Mucosa of rectum (tissue), 2 donors: ENCODE measurements at regions not wholly inside any gene's neighbourhood (a gene's known extent, or its start where the extent isn't known, plus 50 kb on each side); places are given as distances from the start of the nearest gene placed in this dataset.

ENCODE experiments used
- H3K27ac ChIP-seq, 2 donors: one replicate each; pipeline ENCODE4 v1.7.0; 2013; ENCODE audit warnings: inconsistent platforms in 2 of 2, low read depth in 2 of 2, low read length in 2 of 2
- H3K27me3 ChIP-seq, 2 donors: one replicate each; pipeline ENCODE4 v1.7.0; 2013; ENCODE audit warnings: low read length in 2 of 2; ENCODE audit not compliant: control insufficient read depth in 2 of 2, insufficient read depth in 2 of 2
- H3K36me3 ChIP-seq, 2 donors: one replicate each; pipeline ENCODE4 v1.7.0; 2013; ENCODE audit warnings: low read length in 2 of 2; ENCODE audit not compliant: control insufficient read depth in 2 of 2, insufficient read depth in 2 of 2
- H3K4me1 ChIP-seq, 2 donors: one replicate each; pipeline ENCODE4 v1.7.0; 2013; ENCODE audit warnings: low read length in 2 of 2, mild to moderate bottlenecking in 1 of 2; ENCODE audit not compliant: control insufficient read depth in 2 of 2, insufficient read depth in 2 of 2
- H3K4me3 ChIP-seq, 2 donors: one replicate each; pipeline ENCODE4 v1.7.0; 2013; ENCODE audit warnings: low read length in 2 of 2
- H3K9ac ChIP-seq, 2 donors: one replicate each; pipeline ENCODE4 v1.7.0; 2013; ENCODE audit warnings: low read length in 2 of 2, low read depth in 1 of 2, mild to moderate bottlenecking in 1 of 2
- H3K9me3 ChIP-seq, 2 donors: one replicate each; pipeline ENCODE4 v1.7.0; 2013; ENCODE audit warnings: low read length in 2 of 2; ENCODE audit not compliant: control insufficient read depth in 2 of 2
- donor health status: healthy.
- donor health status: Normal muscosa, but diverticular disease.

- H3K9ac ChIP-seq = no peak overlapping the region
- H3K36me3 ChIP-seq = no peaks in the 10 kb centered on the region
- no peak overlapping the region for H3K27ac ChIP-seq
- H3K9me3 ChIP-seq = no peaks in the 10 kb centered on the region
- H3K4me3 ChIP-seq = no peak overlapping the region
- H3K27me3 ChIP-seq = no peaks in the 10 kb centered on the region
- no peaks in the 10 kb centered on the region for H3K4me1 ChIP-seq
These were observed 238.9 kb upstream of the NR4A3 start for GRCh38 chr9:99582814-99583213.

GRCh38 chr9:99588299-99588698 lies 233.4 kb upstream of the NR4A3 start:
- H3K4me3 ChIP-seq = no peak overlapping the region
- H3K27me3 ChIP-seq = no peaks in the 10 kb centered on the region
- no peaks in the 10 kb centered on the region for H3K9me3 ChIP-seq
- H3K36me3 ChIP-seq = no peaks in the 10 kb centered on the region
- H3K27ac ChIP-seq = no peak overlapping the region
- H3K4me1 ChIP-seq = no peaks in the 10 kb centered on the region
- no peak overlapping the region for H3K9ac ChIP-seq

- Histone ChIP-seq H3K9ac (no peak overlapping the region), H3K27me3 (no peaks in the 10 kb centered on the region), H3K4me1 (no peaks in the 10 kb centered on the region), H3K36me3 (no peaks in the 10 kb centered on the region), H3K9me3 (no peaks in the 10 kb centered on the region), H3K27ac (no peak overlapping the region), H3K4me3 (no peak overlapping the region)
These were observed 232.9 kb upstream of the NR4A3 start for GRCh38 chr9:99588747-99589146.

- Histone ChIP-seq H3K27ac (no peak overlapping the region), H3K36me3 (no peaks in the 10 kb centered on the region), H3K4me1 (no peaks in the 10 kb centered on the region), H3K9me3 (no peaks in the 10 kb centered on the region), H3K27me3 (no peaks in the 10 kb centered on the region), H3K9ac (no peak overlapping the region), H3K4me3 (no peak overlapping the region)
These were observed 231.3 kb upstream of the NR4A3 start for GRCh38 chr9:99590410-99590809.

GRCh38 chr9:99590840-99591239 lies 230.8 kb upstream of the NR4A3 start:
- Histone ChIP-seq H3K9ac (no peak overlapping the region), H3K9me3 (no peaks in the 10 kb centered on the region), H3K27ac (no peak overlapping the region), H3K4me3 (no peak overlapping the region), H3K27me3 (no peaks in the 10 kb centered on the region), H3K4me1 (no peaks in the 10 kb centered on the region), H3K36me3 (no peaks in the 10 kb centered on the region)

- H3K4me3 ChIP-seq = no peak overlapping the region
- no peak overlapping the region for H3K9ac ChIP-seq
- no peaks in the 10 kb centered on the region for H3K27me3 ChIP-seq
- H3K4me1 ChIP-seq = no peaks in the 10 kb centered on the region
- H3K9me3 ChIP-seq = no peaks in the 10 kb centered on the region
- no peak overlapping the region for H3K27ac ChIP-seq
- no peaks in the 10 kb centered on the region for H3K36me3 ChIP-seq
These were observed 229.9 kb upstream of the NR4A3 start for GRCh38 chr9:99591770-99592169.

GRCh38 chr9:99592834-99593574 lies 228.7 kb upstream of the NR4A3 start:
- no peaks in the 10 kb centered on the region for H3K4me1 ChIP-seq
- H3K9ac ChIP-seq = no peak overlapping the region
- H3K9me3 ChIP-seq = no peaks in the 10 kb centered on the region
- H3K4me3 ChIP-seq = no peak overlapping the region
- H3K27ac ChIP-seq = no peak overlapping the region
- no peaks in the 10 kb centered on the region for H3K36me3 ChIP-seq
- H3K27me3 ChIP-seq = no peaks in the 10 kb centered on the region

GRCh38 chr9:99593610-99594009 lies 228.1 kb upstream of the NR4A3 start:
- H3K9ac ChIP-seq = no peak overlapping the region
- H3K27ac ChIP-seq = no peak overlapping the region
- no peaks in the 10 kb centered on the region for H3K9me3 ChIP-seq
- no peaks in the 10 kb centered on the region for H3K4me1 ChIP-seq
- H3K4me3 ChIP-seq = no peak overlapping the region
- H3K27me3 ChIP-seq = no peaks in the 10 kb centered on the region
- no peaks in the 10 kb centered on the region for H3K36me3 ChIP-seq

- H3K36me3 ChIP-seq = no peaks in the 10 kb centered on the region
- no peaks in the 10 kb centered on the region for H3K27me3 ChIP-seq
- no peaks in the 10 kb centered on the region for H3K4me1 ChIP-seq
- no peak overlapping the region for H3K9ac ChIP-seq
- no peaks in the 10 kb centered on the region for H3K9me3 ChIP-seq
- no peak overlapping the region for H3K4me3 ChIP-seq
- H3K27ac ChIP-seq = no peak overlapping the region
These were observed 227.5 kb upstream of the NR4A3 start for GRCh38 chr9:99594056-99594780.

GRCh38 chr9:99595796-99596195 lies 225.9 kb upstream of the NR4A3 start:
- no peaks in the 10 kb centered on the region for H3K27me3 ChIP-seq
- no peak overlapping the region for H3K27ac ChIP-seq
- H3K9ac ChIP-seq = no peak overlapping the region
- H3K4me3 ChIP-seq = no peak overlapping the region
- no peaks in the 10 kb centered on the region for H3K4me1 ChIP-seq
- H3K36me3 ChIP-seq = no peaks in the 10 kb centered on the region
- H3K9me3 ChIP-seq = no peaks in the 10 kb centered on the region
